ENCODE measurements at regions not wholly inside any gene's neighbourhood (a gene's known extent, or its start where the extent isn't known, plus 50 kb on each side); places are given as distances from the start of the nearest gene placed in this dataset.

GRCh38 chrX:65609237-65609636, 58.2 kb upstream of the MSN start:
- TF ChIP-seq, protein P1, sequence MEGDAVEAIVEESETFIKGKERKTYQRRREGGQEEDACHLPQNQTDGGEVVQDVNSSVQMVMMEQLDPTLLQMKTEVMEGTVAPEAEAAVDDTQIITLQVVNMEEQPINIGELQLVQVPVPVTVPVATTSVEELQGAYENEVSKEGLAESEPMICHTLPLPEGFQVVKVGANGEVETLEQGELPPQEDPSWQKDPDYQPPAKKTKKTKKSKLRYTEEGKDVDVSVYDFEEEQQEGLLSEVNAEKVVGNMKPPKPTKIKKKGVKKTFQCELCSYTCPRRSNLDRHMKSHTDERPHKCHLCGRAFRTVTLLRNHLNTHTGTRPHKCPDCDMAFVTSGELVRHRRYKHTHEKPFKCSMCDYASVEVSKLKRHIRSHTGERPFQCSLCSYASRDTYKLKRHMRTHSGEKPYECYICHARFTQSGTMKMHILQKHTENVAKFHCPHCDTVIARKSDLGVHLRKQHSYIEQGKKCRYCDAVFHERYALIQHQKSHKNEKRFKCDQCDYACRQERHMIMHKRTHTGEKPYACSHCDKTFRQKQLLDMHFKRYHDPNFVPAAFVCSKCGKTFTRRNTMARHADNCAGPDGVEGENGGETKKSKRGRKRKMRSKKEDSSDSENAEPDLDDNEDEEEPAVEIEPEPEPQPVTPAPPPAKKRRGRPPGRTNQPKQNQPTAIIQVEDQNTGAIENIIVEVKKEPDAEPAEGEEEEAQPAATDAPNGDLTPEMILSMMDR (IDR thresholded peaks at IDR 0.05; ENCODE audit: insufficient read depth, low read depth, low read length): no peak
- no peak for TF ChIP-seq EZH2 (IDR thresholded peaks at IDR 0.05; ENCODE audit: insufficient read depth, low read length)
